ENCODE measurements at regions not wholly inside any gene's neighbourhood (a gene's known extent, or its start where the extent isn't known, plus 50 kb on each side); places are given as distances from the start of the nearest gene placed in this dataset.
A peak's percentile ranks its signal among the peaks of the same experiment; 100 is the strongest.

- Histone ChIP-seq H3K4ac (ENCODE audit: low read depth, low read length) (no peak overlapping the region), H2BK120ac (ENCODE audit: insufficient read depth, low read length, poor library complexity) (no peak overlapping the region), H2BK12ac (ENCODE audit: low read length) (no peak overlapping the region), H3K36me3 (ENCODE audit: control insufficient read depth in 1 of 2, insufficient read depth in 2 of 2, low read length in 2 of 2) (no peaks in the 10 kb centered on the region), H3K27me3 (ENCODE audit: insufficient read depth, low read length) (no peaks in the 10 kb centered on the region), H3K14ac (ENCODE audit: low read length) (no peak overlapping the region), H2BK5ac (ENCODE audit: low read depth, low read length, poor library complexity) (no peak overlapping the region), H3K9me3 (ENCODE audit: insufficient read depth, low read depth, low read length) (no peaks in the 10 kb centered on the region), H3K4me2 (ENCODE audit: low read length) (no peak overlapping the region), H4K91ac (ENCODE audit: low read depth, low read length) (no peak overlapping the region), H4K12ac (ENCODE audit: low read depth, low read length) (no peak overlapping the region), H2AK5ac (ENCODE audit: low read length) (no peak overlapping the region), H4K8ac (ENCODE audit: low read depth, low read length) (no peak overlapping the region), H3K79me1 (ENCODE audit: low read length) (no peaks in the 10 kb centered on the region), H3K4me3 (ENCODE audit: low read depth, low read length) (no peak overlapping the region), H2AFZ (ENCODE audit: insufficient read depth, low read length, poor library complexity) (no peak overlapping the region), H3K9ac (ENCODE audit: low read length) (no peak overlapping the region), H3K79me2 (ENCODE audit: control insufficient read depth, insufficient read depth, low read length, poor library complexity) (no peaks in the 10 kb centered on the region), H3K18ac (ENCODE audit: low read length) (no peak overlapping the region), H3K23ac (ENCODE audit: low read length) (no peak overlapping the region), H3K4me1 (ENCODE audit: control insufficient read depth in 1 of 2, insufficient read depth in 2 of 2, low read length in 2 of 2) (no peaks in the 10 kb centered on the region), H3K27ac (ENCODE audit: low read depth, low read length) (no peak overlapping the region)
- peak; percentile 25 to 53 for DNase-seq
- no CpG with 5 or more reads among the region's 3 CpGs for WGBS (ENCODE audit: extremely low coverage, insufficient coverage, insufficient read length)
These were observed 52.1 kb upstream of the MYOCD start for GRCh38 chr17:12613566-12613965.
